BLaER1 (cell line): ENCODE measurements at regions not wholly inside any gene's neighbourhood (a gene's known extent, or its start where the extent isn't known, plus 50 kb on each side); places are given as distances from the start of the nearest gene placed in this dataset.

ENCODE experiments used
- H3K27ac ChIP-seq: shearing (Covaris generic); formaldehyde crosslinking; 2 replicates; pipeline ENCODE4 v1.8.1; 2022
- H3K27me3 ChIP-seq: shearing (Covaris generic); formaldehyde crosslinking; 2 replicates; pipeline ENCODE4 v1.8.1; 2022
- H3K36me3 ChIP-seq: shearing (Covaris generic); formaldehyde crosslinking; 2 replicates; pipeline ENCODE4 v1.8.1; 2022
- H3K4me1 ChIP-seq: shearing (Covaris generic); formaldehyde crosslinking; 2 replicates; pipeline ENCODE4 v1.8.1; 2022
- H3K4me2 ChIP-seq: shearing (Covaris generic); formaldehyde crosslinking; 2 replicates; pipeline ENCODE4 v1.8.1; 2022
- H3K4me3 ChIP-seq: shearing (Covaris generic); formaldehyde crosslinking; 2 replicates; pipeline ENCODE4 v1.8.1; 2022
- H3K9ac ChIP-seq: shearing (Covaris generic); formaldehyde crosslinking; 2 replicates; pipeline ENCODE4 v1.8.1; 2022
- H3K9me3 ChIP-seq: shearing (Covaris generic); formaldehyde crosslinking; 2 replicates; pipeline ENCODE4 v1.8.1; 2022
- H4K20me1 ChIP-seq: shearing (Covaris generic); formaldehyde crosslinking; 2 replicates; pipeline ENCODE4 v1.8.1; 2022
- Cebpa-rat ChIP-seq: shearing (Covaris generic); IDR thresholded peaks from 2 replicates; pipeline ENCODE4 v1.8.1; 2022

- Histone ChIP-seq H3K9me3 (no peaks in the 10 kb centered on the region), H4K20me1 (no peaks in the 10 kb centered on the region), H3K4me1 (peaks cover 12% of the 10 kb centered on the region), H3K9ac (no peak overlapping the region), H3K4me3 (no peak overlapping the region), H3K27ac (no peak overlapping the region), H3K27me3 (no peaks in the 10 kb centered on the region), H3K36me3 (no peaks in the 10 kb centered on the region), H3K4me2 (no peak overlapping the region)
- no peak for TF ChIP-seq Cebpa-rat
Measured at GRCh38 chr5:142259758-142260157, 65.1 kb downstream of the SPRY4 start.

GRCh38 chr5:142255831-142256230 is 69.0 kb downstream of the SPRY4 start:
- Histone ChIP-seq H3K4me1 (no peaks in the 10 kb centered on the region), H3K9ac (no peak overlapping the region), H4K20me1 (no peaks in the 10 kb centered on the region), H3K27ac (no peak overlapping the region), H3K27me3 (no peaks in the 10 kb centered on the region), H3K4me3 (no peak overlapping the region), H3K9me3 (no peaks in the 10 kb centered on the region), H3K4me2 (no peak overlapping the region), H3K36me3 (no peaks in the 10 kb centered on the region)
- no peak for TF ChIP-seq Cebpa-rat

GRCh38 chr5:142254431-142254830 is 70.4 kb downstream of the SPRY4 start:
- Histone ChIP-seq H3K9ac (no peak overlapping the region), H3K27ac (no peak overlapping the region), H3K27me3 (no peaks in the 10 kb centered on the region), H4K20me1 (no peaks in the 10 kb centered on the region), H3K9me3 (no peaks in the 10 kb centered on the region), H3K4me3 (no peak overlapping the region), H3K4me2 (no peak overlapping the region), H3K36me3 (no peaks in the 10 kb centered on the region), H3K4me1 (no peaks in the 10 kb centered on the region)
- TF ChIP-seq Cebpa-rat = no peak

GRCh38 chr5:142253938-142254337 is 70.9 kb downstream of the SPRY4 start:
- Histone ChIP-seq H3K4me1 (no peaks in the 10 kb centered on the region), H3K27me3 (no peaks in the 10 kb centered on the region), H3K27ac (no peak overlapping the region), H3K9me3 (no peaks in the 10 kb centered on the region), H4K20me1 (no peaks in the 10 kb centered on the region), H3K36me3 (no peaks in the 10 kb centered on the region), H3K4me3 (no peak overlapping the region), H3K4me2 (no peak overlapping the region), H3K9ac (no peak overlapping the region)
- no peak for TF ChIP-seq Cebpa-rat

- TF ChIP-seq Cebpa-rat = no peak
- Histone ChIP-seq H3K36me3 (no peaks in the 10 kb centered on the region), H3K4me2 (no peak overlapping the region), H3K9ac (no peak overlapping the region), H3K27ac (no peak overlapping the region), H3K4me3 (no peak overlapping the region), H3K4me1 (peaks cover 24% of the 10 kb centered on the region), H3K27me3 (no peaks in the 10 kb centered on the region), H4K20me1 (no peaks in the 10 kb centered on the region), H3K9me3 (no peaks in the 10 kb centered on the region)
Measured at GRCh38 chr5:142250119-142250518, 74.7 kb downstream of the SPRY4 start.

- Histone ChIP-seq H3K4me1 (peaks cover 28% of the 10 kb centered on the region), H3K36me3 (no peaks in the 10 kb centered on the region), H3K4me2 (no peak overlapping the region), H3K9ac (no peak overlapping the region), H3K9me3 (no peaks in the 10 kb centered on the region), H3K27me3 (no peaks in the 10 kb centered on the region), H3K4me3 (no peak overlapping the region), H4K20me1 (no peaks in the 10 kb centered on the region), H3K27ac (no peak overlapping the region)
- no peak for TF ChIP-seq Cebpa-rat
Measured at GRCh38 chr5:142248853-142249462, 75.9 kb downstream of the SPRY4 start.

- no peaks in the 10 kb centered on the region for H4K20me1 ChIP-seq
- H3K27me3 ChIP-seq = no peaks in the 10 kb centered on the region
- TF ChIP-seq Cebpa-rat = no peak
- H3K9me3 ChIP-seq = peaks cover 10% of the 10 kb centered on the region
- no peak overlapping the region for H3K4me3 ChIP-seq
- H3K36me3 ChIP-seq = no peaks in the 10 kb centered on the region
- H3K27ac ChIP-seq = peak overlapping the region; percentile 38; the same call in 1 of the 2 replicates
- H3K4me1 ChIP-seq = peaks cover 28% of the 10 kb centered on the region
- peak overlapping the region; percentile 27; the same call in 1 of the 2 replicates for H3K9ac ChIP-seq
- peak overlapping the region; percentile 71 for H3K4me2 ChIP-seq
Measured at GRCh38 chr5:142246258-142246657, 78.6 kb downstream of the SPRY4 start.

GRCh38 chr5:142245786-142246185 is 79.0 kb downstream of the SPRY4 start:
- no peaks in the 10 kb centered on the region for H4K20me1 ChIP-seq
- H3K4me3 ChIP-seq = no peak overlapping the region
- peak overlapping the region; percentile 71 for H3K4me2 ChIP-seq
- H3K27ac ChIP-seq = peak overlapping the region; percentile 38; the same call in 1 of the 2 replicates
- no peaks in the 10 kb centered on the region for H3K27me3 ChIP-seq
- H3K9me3 ChIP-seq = peaks cover 10% of the 10 kb centered on the region
- peaks cover 28% of the 10 kb centered on the region for H3K4me1 ChIP-seq
- no peak for TF ChIP-seq Cebpa-rat
- no peaks in the 10 kb centered on the region for H3K36me3 ChIP-seq
- H3K9ac ChIP-seq = peak overlapping the region; percentile 27; the same call in 1 of the 2 replicates

GRCh38 chr5:142244440-142244839 is 80.4 kb downstream of the SPRY4 start:
- peaks cover 10% of the 10 kb centered on the region for H3K9me3 ChIP-seq
- H3K4me1 ChIP-seq = peaks cover 28% of the 10 kb centered on the region
- no peaks in the 10 kb centered on the region for H3K36me3 ChIP-seq
- no peak overlapping the region for H3K4me2 ChIP-seq
- H3K9ac ChIP-seq = no peak overlapping the region
- H3K27me3 ChIP-seq = no peaks in the 10 kb centered on the region
- H3K27ac ChIP-seq = no peak overlapping the region
- H4K20me1 ChIP-seq = no peaks in the 10 kb centered on the region
- no peak for TF ChIP-seq Cebpa-rat
- no peak overlapping the region for H3K4me3 ChIP-seq

- Histone ChIP-seq H3K4me2 (no peak overlapping the region), H3K27me3 (no peaks in the 10 kb centered on the region), H3K4me1 (peaks cover 26% of the 10 kb centered on the region), H3K9me3 (peaks cover 10% of the 10 kb centered on the region), H3K4me3 (no peak overlapping the region), H3K9ac (no peak overlapping the region), H4K20me1 (no peaks in the 10 kb centered on the region), H3K36me3 (no peaks in the 10 kb centered on the region), H3K27ac (no peak overlapping the region)
- no peak for TF ChIP-seq Cebpa-rat
Measured at GRCh38 chr5:142242272-142242671, 82.5 kb downstream of the SPRY4 start.
